Glutamatergic neuron (in vitro differentiated cells): ENCODE measurements at regions not wholly inside any gene's neighbourhood (a gene's known extent, or its start where the extent isn't known, plus 50 kb on each side); places are given as distances from the start of the nearest gene placed in this dataset.

Source experiments
- DNase-seq: peaks from one replicate; pipeline ENCODE4 v3.0.0; 2022
- H3K27ac Mint-ChIP-seq: one replicate; pipeline ENCODE4 v1.8.0; 2020; ENCODE audit warnings: mild to moderate bottlenecking, mixed read lengths, inconsistent platforms; ENCODE audit not compliant: unreplicated experiment
- H3K27me3 Mint-ChIP-seq: one replicate; pipeline ENCODE4 v1.8.0; 2020; ENCODE audit warnings: mild to moderate bottlenecking, moderate library complexity, mixed read lengths, inconsistent platforms; ENCODE audit not compliant: unreplicated experiment
- H3K36me3 Mint-ChIP-seq: one replicate; pipeline ENCODE4 v1.8.0; 2020; ENCODE audit warnings: mild to moderate bottlenecking, mixed read lengths, inconsistent platforms; ENCODE audit not compliant: unreplicated experiment
- H3K4me1 Mint-ChIP-seq: one replicate; pipeline ENCODE4 v1.8.0; 2020; ENCODE audit warnings: mild to moderate bottlenecking, low read depth, mixed read lengths, inconsistent platforms; ENCODE audit not compliant: unreplicated experiment
- H3K4me3 Mint-ChIP-seq: one replicate; pipeline ENCODE4 v1.8.0; 2020; ENCODE audit warnings: mild to moderate bottlenecking, mixed read lengths, inconsistent platforms; ENCODE audit not compliant: unreplicated experiment
- H3K9me3 Mint-ChIP-seq: one replicate; pipeline ENCODE4 v1.8.0; 2020; ENCODE audit warnings: mild to moderate bottlenecking, moderate library complexity, mixed read lengths, inconsistent platforms; ENCODE audit not compliant: unreplicated experiment
- CTCF ChIP-seq: fragments of 200-600 bp; sonication (generic); IDR thresholded peaks from one replicate; pipeline ENCODE4 v1.5.0; 2021; ENCODE audit not compliant: partially characterized antibody, unreplicated experiment

DNA sequence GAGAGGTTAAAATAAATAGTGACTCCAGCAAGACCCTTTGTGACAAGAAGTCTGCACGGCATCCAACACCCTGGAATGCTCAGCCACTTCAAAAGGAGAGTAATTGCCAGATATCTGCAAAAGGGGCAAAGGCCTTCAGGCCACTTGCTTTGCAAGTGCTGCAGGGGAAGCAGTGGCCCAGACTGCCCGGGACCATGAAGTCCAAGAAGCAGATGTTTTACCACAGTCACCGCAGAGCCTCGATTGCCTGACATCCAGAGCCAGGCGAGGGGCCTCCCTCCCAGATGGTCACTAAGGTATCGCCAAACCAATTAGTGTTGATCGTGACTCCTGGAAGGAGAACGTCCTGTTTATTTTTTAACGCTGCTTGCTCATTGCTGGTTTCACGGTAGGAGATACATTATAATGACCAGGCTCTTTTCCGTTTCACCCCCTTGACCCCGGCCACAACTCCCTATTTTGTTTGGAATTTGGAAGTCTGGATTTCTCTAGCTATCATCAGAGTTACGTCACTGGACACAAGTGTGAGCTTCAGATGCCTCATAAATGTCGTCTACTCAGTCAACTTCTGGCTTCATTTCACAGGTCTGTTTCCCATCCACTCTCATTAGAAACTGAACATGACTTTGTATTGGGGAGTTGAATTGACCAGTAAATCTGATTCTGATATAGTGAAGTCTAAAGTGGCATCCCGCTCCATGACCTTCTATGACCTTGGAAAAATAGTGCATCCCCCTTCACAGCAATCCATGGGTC, 276.2 kb downstream of the WDR11 start:
- Mint-ChIP-seq H3K27ac (no peak overlapping the region), H3K27me3 (peaks cover 7% of the 10 kb centered on the region), H3K36me3 (peaks cover 14% of the 10 kb centered on the region), H3K4me3 (no peak overlapping the region), H3K4me1 (peaks cover 13% of the 10 kb centered on the region), H3K9me3 (peaks cover 3% of the 10 kb centered on the region)
- no peak for DNase-seq
- TF ChIP-seq CTCF, result no peak

GRCh38 chr10:121128164-121128563, 277.0 kb downstream of the WDR11 start:
- Mint-ChIP-seq H3K4me1 (peaks cover 17% of the 10 kb centered on the region), H3K27ac (no peak overlapping the region), H3K4me3 (no peak overlapping the region), H3K36me3 (peaks cover 11% of the 10 kb centered on the region), H3K9me3 (no peaks in the 10 kb centered on the region), H3K27me3 (peaks cover 5% of the 10 kb centered on the region)
- DNase-seq, result no peak
- TF ChIP-seq CTCF, result no peak

- TF ChIP-seq CTCF, result no peak
- no peak for DNase-seq
- no peak overlapping the region for H3K27ac Mint-ChIP-seq
- peaks cover 7% of the 10 kb centered on the region for H3K27me3 Mint-ChIP-seq
- H3K4me1 Mint-ChIP-seq, result peaks cover 20% of the 10 kb centered on the region
- H3K4me3 Mint-ChIP-seq, result no peak overlapping the region
- no peaks in the 10 kb centered on the region for H3K9me3 Mint-ChIP-seq
- peaks cover 9% of the 10 kb centered on the region for H3K36me3 Mint-ChIP-seq
Observed at GRCh38 chr10:121129266-121129665, 278.1 kb downstream of the WDR11 start.

GRCh38 chr10:121130382-121130781, 279.2 kb downstream of the WDR11 start:
- H3K27me3 Mint-ChIP-seq, result peaks cover 13% of the 10 kb centered on the region

More at GRCh38 chr10:121130382-121130781, 279.2 kb downstream of the WDR11 start:
- DNase-seq, result no peak
- H3K27ac Mint-ChIP-seq, result no peak overlapping the region
- no peak for TF ChIP-seq CTCF
- peaks cover 28% of the 10 kb centered on the region for H3K4me1 Mint-ChIP-seq
- peaks cover 8% of the 10 kb centered on the region for H3K9me3 Mint-ChIP-seq
- H3K36me3 Mint-ChIP-seq, result peaks cover 15% of the 10 kb centered on the region
- no peak overlapping the region for H3K4me3 Mint-ChIP-seq
